ENCODE measurements at regions not wholly inside any gene's neighbourhood (a gene's known extent, or its start where the extent isn't known, plus 50 kb on each side); places are given as distances from the start of the nearest gene placed in this dataset.

DNA sequence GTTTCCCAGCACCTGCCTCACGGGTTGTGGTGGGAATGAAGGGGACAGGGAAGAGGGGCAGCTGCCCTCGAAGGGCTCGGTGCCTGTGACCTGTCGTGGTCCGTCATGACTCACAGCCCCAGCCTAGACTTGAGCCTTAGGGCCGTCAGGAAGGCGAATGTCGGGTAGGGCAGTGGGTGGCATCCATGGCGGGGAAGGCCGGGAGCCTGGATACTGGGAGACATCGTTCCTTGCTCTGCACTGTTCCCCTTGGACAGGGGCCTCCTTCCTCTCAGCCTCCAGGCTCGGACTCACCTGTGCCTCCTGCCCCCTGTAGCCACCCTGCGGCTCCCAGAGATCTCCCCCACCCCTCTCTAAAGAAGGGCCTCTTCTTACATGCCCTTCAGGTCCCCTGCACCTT lies 52.2 kb upstream of the APCDD1L start:
- TF ChIP-seq CTCF (IDR thresholded peaks at IDR 0.05) (no peak), POLR2A (IDR thresholded peaks at IDR 0.05) (no peak)
